B cell (primary cell): ENCODE measurements at regions not wholly inside any gene's neighbourhood (a gene's known extent, or its start where the extent isn't known, plus 50 kb on each side); places are given as distances from the start of the nearest gene placed in this dataset.

Source experiments
- ATAC-seq: fragments of 200-7000 bp; cut with Tn5 transposase; one replicate; pipeline ENCODE4 v1.10.0; 2021; ENCODE audit warnings: low read depth, mild to moderate bottlenecking, moderate number of reproducible peaks, moderate library complexity
- CTCF ChIA-PET: fragments of 350-600 bp; sonication (Branson Sonifier 250); formaldehyde crosslinking; loops from one replicate; lab custom pipeline; 2021; ENCODE audit warnings: antibody characterized with exemption, inconsistent platforms; lab: Charles Lee
- POLR2A ChIA-PET: fragments of 350-600 bp; sonication (Branson Sonifier 250); formaldehyde crosslinking; loops from one replicate; lab custom pipeline; 2021; ENCODE audit warnings: antibody characterized with exemption; lab: Charles Lee
- DNase-seq: peaks from one replicate; pipeline ENCODE4 v3.0.0; 2013
- H2AFZ ChIP-seq: 2 replicates; pipeline ENCODE4 v1.6.1; 2012; ENCODE audit warnings: mild to moderate bottlenecking, low read depth, low read length; ENCODE audit not compliant: insufficient read depth, poor library complexity, severe bottlenecking
- H3K27ac ChIP-seq, 2 donors: 1 replicate in 1 of 2; 2 replicates in 1 of 2; pipeline ENCODE4 v1.5.1; 2012 to 2013; ENCODE audit warnings: low read length in 2 of 2, mild to moderate bottlenecking in 2 of 2, moderate library complexity in 1 of 2
- H3K27me3 ChIP-seq, 4 experiments: fragments of 200-600 bp in 1 of 4; sonication (generic) in 1 of 4; replicated peaks in 1 of 4; 1 replicate in 2 of 4; 2 replicates in 2 of 4; pipeline versions ENCODE4 v1.6.1 to v1.7.0; 2013 to 2016; ENCODE audit warnings: low read length in 3 of 4, mild to moderate bottlenecking in 2 of 4, mixed read lengths in 1 of 4, moderate library complexity in 1 of 4; ENCODE audit not compliant: insufficient read depth in 4 of 4, control insufficient read depth in 3 of 4; ENCODE audit errors: control extremely low read depth in 1 of 4
- H3K36me3 ChIP-seq, 2 experiments: replicated peaks in 1 of 2; 1 replicate in 1 of 2; 2 replicates in 1 of 2; pipeline versions ENCODE4 v1.6.1 to v1.7.1; 2013; ENCODE audit warnings: low read length in 1 of 2; ENCODE audit not compliant: insufficient read depth in 2 of 2, control insufficient read depth in 1 of 2; ENCODE audit errors: control extremely low read depth in 1 of 2, extremely low read depth in 1 of 2
- H3K4me1 ChIP-seq, 2 donors: fragments of 200-600 bp in 1 of 2; sonication (generic) in 1 of 2; 1 replicate in 1 of 2; 2 replicates in 1 of 2; pipeline versions ENCODE4 v1.5.1 to v1.6.1; 2013 to 2017; ENCODE audit warnings: low read length in 2 of 2; ENCODE audit not compliant: control insufficient read depth in 2 of 2, insufficient read depth in 2 of 2
- H3K4me2 ChIP-seq: replicated peaks from 2 replicates; pipeline ENCODE3; 2012; ENCODE audit warnings: mild to moderate bottlenecking, low read depth, low read length; ENCODE audit not compliant: poor library complexity, severe bottlenecking
- H3K4me3 ChIP-seq, 5 experiments: fragments of 200-600 bp in 1 of 5; sonication (generic) in 1 of 5; 1 replicate in 3 of 5; 2 replicates in 2 of 5; pipeline versions ENCODE4 v1.5.1 to v1.7.0; 2011 to 2016; ENCODE audit warnings: low read length in 4 of 5, mild to moderate bottlenecking in 4 of 5, low read depth in 2 of 5, control low read depth in 1 of 5, moderate library complexity in 1 of 5; ENCODE audit not compliant: insufficient read depth in 1 of 5; ENCODE audit errors: control extremely low read depth in 1 of 5, extremely low read depth in 1 of 5
- H3K79me2 ChIP-seq: fragments of 200-600 bp; sonication (generic); one replicate; pipeline ENCODE4 v1.6.0; 2016; ENCODE audit warnings: low read length; ENCODE audit not compliant: control insufficient read depth, insufficient read depth
- H3K9ac ChIP-seq: fragments of 200-600 bp; sonication (generic); 2 replicates; pipeline ENCODE4 v1.6.1; 2017; ENCODE audit warnings: mild to moderate bottlenecking, low read length, moderate library complexity
- H3K9me3 ChIP-seq, 3 donors: one replicate each; pipeline versions ENCODE4 v1.6.1 to v1.7.1; 2013; ENCODE audit warnings: low read length in 2 of 3; ENCODE audit not compliant: control insufficient read depth in 2 of 3, insufficient read depth in 1 of 3; ENCODE audit errors: control extremely low read depth in 1 of 3
- H4K20me1 ChIP-seq: 2 replicates; pipeline ENCODE4 v1.6.0; 2012; ENCODE audit warnings: mild to moderate bottlenecking, low read length; ENCODE audit not compliant: insufficient read depth, control insufficient read depth, poor library complexity, severe bottlenecking
- H3K27ac Mint-ChIP-seq: one replicate; pipeline ENCODE4 v1.8.0; 2021; ENCODE audit warnings: mixed read lengths
- H3K27me3 Mint-ChIP-seq: one replicate; pipeline ENCODE4 v1.8.0; 2021; ENCODE audit warnings: mixed read lengths
- H3K4me1 Mint-ChIP-seq: one replicate; pipeline ENCODE4 v1.8.0; 2021; ENCODE audit warnings: mixed read lengths
- H3K4me3 Mint-ChIP-seq: one replicate; pipeline ENCODE4 v1.8.0; 2021; ENCODE audit warnings: mixed read lengths
- H3K9me3 Mint-ChIP-seq: one replicate; pipeline ENCODE4 v1.8.0; 2022; ENCODE audit warnings: mixed read lengths; ENCODE audit not compliant: insufficient read depth
- CTCF ChIP-seq: fragments of 200-600 bp; IDR thresholded peaks from one replicate; pipeline ENCODE4 v1.8.0; 2022; ENCODE audit warnings: antibody characterized with exemption, mild to moderate bottlenecking
- EZH2 ChIP-seq: IDR thresholded peaks from 2 replicates; pipeline ENCODE4 v1.6.1; 2012; ENCODE audit warnings: borderline replicate concordance, low read depth, mild to moderate bottlenecking, moderate library complexity, low read length; ENCODE audit not compliant: insufficient read depth, poor library complexity, severe bottlenecking
- WGBS: methylation state at CpG from one replicate; pipeline ENCODE4 v1.1.5; 2013; ENCODE audit warnings: missing lambda C conversion rate; ENCODE audit not compliant: insufficient coverage; 5-methylcytosine and 5-hydroxymethylcytosine counted together
- intact Hi-C: fragments of 100-400 bp; cut with micrococcal nuclease; formaldehyde crosslinking; loops from one replicate; pipeline ENCODE4 v1.10.0; 2022

- Histone ChIP-seq H2AFZ (no peak overlapping the region), H3K4me3 (no peak overlapping the region), H3K9me3 (no peaks in the 10 kb centered on the region), H3K4me1 (no peaks in the 10 kb centered on the region), H3K27ac (no peak overlapping the region), H3K79me2 (no peaks in the 10 kb centered on the region), H4K20me1 (no peaks in the 10 kb centered on the region), H3K36me3 (no peaks in the 10 kb centered on the region), H3K27me3 (no peaks in the 10 kb centered on the region), H3K9ac (no peak overlapping the region), H3K4me2 (no peak overlapping the region)
- TF ChIP-seq EZH2 (no peak), CTCF (no peak)
- 100% methylated on average over 2 of the region's 3 CpGs for WGBS
- no peak for ATAC-seq
- H3K27ac Mint-ChIP-seq: no peak overlapping the region
- no peaks in the 10 kb centered on the region for H3K27me3 Mint-ChIP-seq
- ChIA-PET POLR2A (no interaction called here), CTCF (no interaction called here)
- H3K4me3 Mint-ChIP-seq: no peak overlapping the region
- H3K4me1 Mint-ChIP-seq: no peaks in the 10 kb centered on the region
- intact Hi-C loops: no loop called here
- H3K9me3 Mint-ChIP-seq: no peaks in the 10 kb centered on the region
- no peak for DNase-seq
Measured at GRCh38 chr2:187105218-187105617, 256.2 kb upstream of the ZSWIM2 start.

GRCh38 chr2:187102381-187102780 lies 253.4 kb upstream of the ZSWIM2 start:
- Histone ChIP-seq H3K36me3 (no peaks in the 10 kb centered on the region), H3K27me3 (no peaks in the 10 kb centered on the region), H3K4me2 (no peak overlapping the region), H3K9ac (no peak overlapping the region), H3K4me3 (no peak overlapping the region), H4K20me1 (no peaks in the 10 kb centered on the region), H3K79me2 (no peaks in the 10 kb centered on the region), H3K9me3 (peaks cover 0 to 1% (median 0%) of the 10 kb centered on the region in 3 donors), H3K27ac (no peak overlapping the region), H3K4me1 (no peaks in the 10 kb centered on the region), H2AFZ (no peak overlapping the region)
- Mint-ChIP-seq H3K4me1 (no peaks in the 10 kb centered on the region), H3K27me3 (no peaks in the 10 kb centered on the region), H3K9me3 (no peaks in the 10 kb centered on the region), H3K4me3 (no peak overlapping the region), H3K27ac (no peak overlapping the region)
- ATAC-seq (no peak), DNase-seq (no peak)
- no peak for TF ChIP-seq CTCF
- TF ChIP-seq EZH2: no peak
- ChIA-PET POLR2A (no interaction called here), CTCF (no interaction called here)
- intact Hi-C loops: no loop called here
